Neural crest cell (in vitro differentiated cells): ENCODE measurements at regions not wholly inside any gene's neighbourhood (a gene's known extent, or its start where the extent isn't known, plus 50 kb on each side); places are given as distances from the start of the nearest gene placed in this dataset.

Source experiments
- DNase-seq: peaks from one replicate; pipeline ENCODE4 v3.0.0; 2021; ENCODE audit warnings: low read depth, mixed read lengths, low spot score
- H3K27ac Mint-ChIP-seq: one replicate; pipeline ENCODE4 v1.8.0; 2021; ENCODE audit warnings: mild to moderate bottlenecking, mixed read lengths; ENCODE audit not compliant: unreplicated experiment
- H3K27me3 Mint-ChIP-seq: 2 replicates; pipeline ENCODE4 v1.8.0; 2021; ENCODE audit warnings: low read depth, mild to moderate bottlenecking, mixed read lengths
- H3K36me3 Mint-ChIP-seq: 2 replicates; pipeline ENCODE4 v1.8.0; 2021; ENCODE audit warnings: low read depth, mild to moderate bottlenecking, mixed read lengths
- H3K4me1 Mint-ChIP-seq: 2 replicates; pipeline ENCODE4 v1.8.0; 2021; ENCODE audit warnings: mixed read lengths
- H3K4me3 Mint-ChIP-seq: one replicate; pipeline ENCODE4 v1.8.0; 2021; ENCODE audit warnings: mild to moderate bottlenecking, mixed read lengths
- H3K9me3 Mint-ChIP-seq: 2 replicates; pipeline ENCODE4 v1.8.0; 2021; ENCODE audit warnings: mixed read lengths
- CTCF ChIP-seq: fragments of 200-600 bp; sonication (generic); conservative IDR thresholded peaks from 2 replicates; pipeline ENCODE4 v1.5.0; 2021; ENCODE audit warnings: antibody characterized with exemption, mild to moderate bottlenecking

GRCh38 chr9:85264695-85265094 is 477.1 kb downstream of the AGTPBP1 start:
- TF ChIP-seq CTCF = no peak
- Mint-ChIP-seq H3K4me3 (no peak overlapping the region), H3K27me3 (no peaks in the 10 kb centered on the region), H3K9me3 (no peaks in the 10 kb centered on the region), H3K36me3 (no peaks in the 10 kb centered on the region), H3K4me1 (peaks cover 22% of the 10 kb centered on the region), H3K27ac (no peak overlapping the region)
- DNase-seq = no peak

GRCh38 chr9:85263288-85263687 is 478.5 kb downstream of the AGTPBP1 start:
- no peak overlapping the region for H3K4me3 Mint-ChIP-seq
- H3K4me1 Mint-ChIP-seq = peaks cover 28% of the 10 kb centered on the region
- H3K27me3 Mint-ChIP-seq = no peaks in the 10 kb centered on the region
- TF ChIP-seq CTCF = no peak
- H3K36me3 Mint-ChIP-seq = peaks cover 4% of the 10 kb centered on the region
- peaks cover 4% of the 10 kb centered on the region for H3K9me3 Mint-ChIP-seq
- no peak overlapping the region for H3K27ac Mint-ChIP-seq
- no peak for DNase-seq

- Mint-ChIP-seq H3K27me3 (no peaks in the 10 kb centered on the region), H3K9me3 (peaks cover 4% of the 10 kb centered on the region), H3K4me1 (peaks cover 21% of the 10 kb centered on the region), H3K36me3 (peaks cover 4% of the 10 kb centered on the region), H3K4me3 (no peak overlapping the region), H3K27ac (no peak overlapping the region)
- no peak for DNase-seq
- no peak for TF ChIP-seq CTCF
Observed at GRCh38 chr9:85262333-85262732, 479.4 kb downstream of the AGTPBP1 start.

- no peak for TF ChIP-seq CTCF
- H3K9me3 Mint-ChIP-seq = peaks cover 5% of the 10 kb centered on the region
Observed at GRCh38 chr9:85260275-85260845, 481.4 kb downstream of the AGTPBP1 start.

GRCh38 chr9:85258823-85259370 is 482.9 kb downstream of the AGTPBP1 start:
- Mint-ChIP-seq H3K4me1 (peaks cover 21% of the 10 kb centered on the region), H3K4me3 (no peak overlapping the region), H3K27ac (no peak overlapping the region), H3K27me3 (no peaks in the 10 kb centered on the region), H3K36me3 (peaks cover 14% of the 10 kb centered on the region), H3K9me3 (peaks cover 6% of the 10 kb centered on the region)
- peak; percentile 75 for TF ChIP-seq CTCF
- peak; percentile 58 for DNase-seq

More at GRCh38 chr9:85260275-85260845, 481.4 kb downstream of the AGTPBP1 start:
- no peak overlapping the region for H3K27ac Mint-ChIP-seq
- H3K27me3 Mint-ChIP-seq = no peaks in the 10 kb centered on the region
- DNase-seq = no peak
- H3K4me1 Mint-ChIP-seq = peaks cover 21% of the 10 kb centered on the region
- peaks cover 12% of the 10 kb centered on the region for H3K36me3 Mint-ChIP-seq
- no peak overlapping the region for H3K4me3 Mint-ChIP-seq
